Limb (tissue), 2 donors: ENCODE measurements at regions not wholly inside any gene's neighbourhood (a gene's known extent, or its start where the extent isn't known, plus 50 kb on each side); places are given as distances from the start of the nearest gene placed in this dataset.

Experiments
- DNase-seq, 2 donors: peaks; one replicate each; pipeline ENCODE4 v3.0.0-alpha.2; 2016; ENCODE audit errors: extremely low spot score in 2 of 2

- no peak for DNase-seq
These were observed 50.6 kb upstream of the ZNF385D start for GRCh38 chr3:21801631-21802030.

- peak in 1 of 2 donors; percentile 7 for DNase-seq
These were observed 52.6 kb upstream of the ZNF385D start for GRCh38 chr3:21803604-21804003.

GRCh38 chr3:21804330-21804729 is 53.3 kb upstream of the ZNF385D start:
- no peak for DNase-seq

- DNase-seq, result no peak
These were observed 55.7 kb upstream of the ZNF385D start for GRCh38 chr3:21806733-21807132.

GRCh38 chr3:21825684-21826083 is 74.7 kb upstream of the ZNF385D start:
- no peak for DNase-seq

- DNase-seq, result no peak
These were observed 75.4 kb upstream of the ZNF385D start for GRCh38 chr3:21826416-21826815.

- no peak for DNase-seq
These were observed 79.5 kb upstream of the ZNF385D start for GRCh38 chr3:21830541-21830940.

- DNase-seq, result peak in 1 of 2 donors; percentile 9
These were observed 84.3 kb upstream of the ZNF385D start for GRCh38 chr3:21835264-21835663.

GRCh38 chr3:21836227-21836626 is 85.2 kb upstream of the ZNF385D start:
- DNase-seq, result no peak

- DNase-seq, result no peak
These were observed 88.2 kb upstream of the ZNF385D start for GRCh38 chr3:21839176-21839575.

- DNase-seq, result peak; percentile 39 to 42
These were observed 88.6 kb upstream of the ZNF385D start for GRCh38 chr3:21839592-21839991.

GRCh38 chr3:21847005-21847404 is 96.0 kb upstream of the ZNF385D start:
- DNase-seq, result no peak

- no peak for DNase-seq
These were observed 108.4 kb upstream of the ZNF385D start for GRCh38 chr3:21859124-21860081.

GRCh38 chr3:21860082-21860475 is 109.1 kb upstream of the ZNF385D start:
- no peak for DNase-seq

- DNase-seq, result no peak
These were observed 109.6 kb upstream of the ZNF385D start for GRCh38 chr3:21860657-21861056.

GRCh38 chr3:21876782-21877181 is 125.8 kb upstream of the ZNF385D start:
- DNase-seq, result no peak

- DNase-seq, result no peak
These were observed 126.3 kb upstream of the ZNF385D start for GRCh38 chr3:21877214-21877754.

GRCh38 chr3:21879184-21879886 is 128.3 kb upstream of the ZNF385D start:
- no peak for DNase-seq

GRCh38 chr3:21888656-21889055 is 137.6 kb upstream of the ZNF385D start:
- no peak for DNase-seq

GRCh38 chr3:21889166-21889565 is 138.2 kb upstream of the ZNF385D start:
- DNase-seq, result no peak

- no peak for DNase-seq
These were observed 141.1 kb upstream of the ZNF385D start for GRCh38 chr3:21892104-21892503.

- no peak for DNase-seq
These were observed 142.2 kb upstream of the ZNF385D start for GRCh38 chr3:21893242-21893641.
